HL-60 (cell line): ENCODE measurements at regions not wholly inside any gene's neighbourhood (a gene's known extent, or its start where the extent isn't known, plus 50 kb on each side); places are given as distances from the start of the nearest gene placed in this dataset.

Experiments used
- CTCF ChIP-seq: IDR thresholded peaks from one replicate; pipeline ENCODE4 v1.5.1; 2011; ENCODE audit warnings: low read length, control low read depth, inconsistent platforms; ENCODE audit not compliant: insufficient read depth
- GABPA ChIP-seq: IDR thresholded peaks from 2 replicates; pipeline ENCODE4 v1.6.1; 2012; ENCODE audit warnings: low read depth
- POLR2AphosphoS5 ChIP-seq: IDR thresholded peaks from 2 replicates; pipeline ENCODE4 v1.6.1; 2012; ENCODE audit warnings: low read depth

GRCh38 chr22:25365491-25366261 is 146.2 kb downstream of the CRYBB2 start:
- TF ChIP-seq CTCF: no peak
- no peak for TF ChIP-seq POLR2AphosphoS5
- TF ChIP-seq GABPA: no peak
